Activated naive CD8-positive, alpha-beta T cell treated with anti-CD3 and anti-CD28 coated beads, Interleukin-2, amount 50 U/mL, for 24 hours (primary cell): ENCODE measurements at regions not wholly inside any gene's neighbourhood (a gene's known extent, or its start where the extent isn't known, plus 50 kb on each side); places are given as distances from the start of the nearest gene placed in this dataset.

Experiments
- ATAC-seq: fragments of 150-1000 bp; cut with Tn5 transposase; one replicate; pipeline ENCODE4 v1.10.0; 2021
- DNase-seq: peaks from one replicate; pipeline ENCODE4 v3.0.0; 2021
- H3K27ac Mint-ChIP-seq: one replicate; pipeline ENCODE4 v1.8.0; 2021; ENCODE audit warnings: mild to moderate bottlenecking, mixed read lengths
- H3K27me3 Mint-ChIP-seq: one replicate; pipeline ENCODE4 v1.8.0; 2021; ENCODE audit warnings: mixed read lengths
- H3K36me3 Mint-ChIP-seq: one replicate; pipeline ENCODE4 v1.8.0; 2021; ENCODE audit warnings: low read depth, mixed read lengths
- H3K4me1 Mint-ChIP-seq: one replicate; pipeline ENCODE4 v1.8.0; 2021; ENCODE audit warnings: mixed read lengths
- H3K4me3 Mint-ChIP-seq: one replicate; pipeline ENCODE4 v1.8.0; 2021; ENCODE audit warnings: mild to moderate bottlenecking, moderate library complexity, mixed read lengths
- H3K9me3 Mint-ChIP-seq: one replicate; pipeline ENCODE4 v1.8.0; 2021; ENCODE audit warnings: mixed read lengths

DNA sequence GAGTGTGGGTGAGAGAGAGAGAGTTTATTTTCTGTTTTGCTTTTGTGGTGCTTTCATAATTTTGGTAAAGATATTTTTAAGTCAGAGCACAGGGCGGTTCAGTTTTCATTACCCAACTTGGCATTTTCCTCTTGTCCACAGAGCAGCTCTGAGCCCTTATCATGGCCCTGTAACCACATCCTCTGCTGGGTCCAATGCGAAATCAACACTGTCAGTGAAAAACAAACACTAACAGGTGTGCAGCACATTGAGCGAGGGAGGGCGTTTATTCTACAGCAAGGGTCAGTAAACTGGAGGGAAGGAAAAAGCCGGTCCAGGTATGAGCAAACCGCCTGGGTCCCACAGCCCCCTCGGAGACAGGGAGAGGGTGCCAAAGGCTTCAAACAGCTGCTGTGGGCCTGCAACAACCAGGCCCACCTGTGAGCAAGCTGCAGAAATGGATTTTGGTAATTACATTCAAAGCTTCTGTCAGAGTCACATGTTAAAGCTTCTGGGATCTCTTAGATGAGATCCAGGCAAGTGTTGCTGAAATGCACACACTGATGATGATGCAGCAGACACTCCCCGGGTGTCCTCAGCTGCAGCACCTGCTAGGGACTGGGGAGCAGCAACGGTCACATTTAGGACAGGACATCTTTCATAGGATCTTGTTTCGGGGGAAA lies 132.7 kb upstream of the DYRK2 start:
- Mint-ChIP-seq H3K4me1 (peaks cover 38% of the 10 kb centered on the region), H3K4me3 (no peak overlapping the region), H3K9me3 (no peaks in the 10 kb centered on the region), H3K27ac (no peak overlapping the region), H3K36me3 (no peaks in the 10 kb centered on the region), H3K27me3 (no peaks in the 10 kb centered on the region)
- no peak for ATAC-seq
- no peak for DNase-seq

DNA sequence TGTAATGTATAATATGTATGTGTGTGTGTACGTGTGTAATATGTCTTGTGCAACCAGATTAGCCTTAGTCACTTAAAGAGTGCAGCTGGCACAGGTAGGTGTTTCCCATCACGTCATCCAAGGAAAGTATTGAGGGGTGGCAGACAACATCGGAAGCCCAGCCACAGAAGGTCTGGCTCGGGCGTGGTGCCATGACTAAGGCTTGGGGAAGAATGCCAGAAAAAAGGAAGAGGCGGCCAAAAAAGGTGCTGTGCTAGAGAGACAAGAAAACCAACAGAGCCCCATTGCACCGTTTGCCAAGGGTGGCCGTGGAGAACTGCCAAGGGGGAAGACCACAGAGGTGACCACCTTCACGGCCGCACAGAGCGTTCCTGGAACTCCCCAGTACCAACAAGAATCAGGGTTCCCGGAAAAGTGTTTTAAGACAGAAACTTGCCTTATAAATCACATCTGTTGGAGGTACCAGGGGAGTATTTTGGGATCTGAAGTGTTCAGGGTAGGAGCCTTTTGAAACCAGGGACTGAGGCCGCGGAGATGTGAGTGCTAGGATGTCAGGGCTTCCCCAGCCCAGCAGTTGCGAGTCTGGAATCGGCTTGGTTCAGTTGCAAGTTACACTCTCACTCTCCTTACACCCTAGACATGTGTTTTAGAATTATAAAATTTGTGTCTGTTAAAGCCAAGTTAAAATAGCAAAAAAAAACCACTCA lies 131.2 kb upstream of the DYRK2 start:
- Mint-ChIP-seq H3K27me3 (no peaks in the 10 kb centered on the region), H3K4me1 (peaks cover 32% of the 10 kb centered on the region), H3K36me3 (no peaks in the 10 kb centered on the region), H3K27ac (no peak overlapping the region), H3K4me3 (no peak overlapping the region), H3K9me3 (no peaks in the 10 kb centered on the region)
- DNase-seq (no peak), ATAC-seq (no peak)

DNA sequence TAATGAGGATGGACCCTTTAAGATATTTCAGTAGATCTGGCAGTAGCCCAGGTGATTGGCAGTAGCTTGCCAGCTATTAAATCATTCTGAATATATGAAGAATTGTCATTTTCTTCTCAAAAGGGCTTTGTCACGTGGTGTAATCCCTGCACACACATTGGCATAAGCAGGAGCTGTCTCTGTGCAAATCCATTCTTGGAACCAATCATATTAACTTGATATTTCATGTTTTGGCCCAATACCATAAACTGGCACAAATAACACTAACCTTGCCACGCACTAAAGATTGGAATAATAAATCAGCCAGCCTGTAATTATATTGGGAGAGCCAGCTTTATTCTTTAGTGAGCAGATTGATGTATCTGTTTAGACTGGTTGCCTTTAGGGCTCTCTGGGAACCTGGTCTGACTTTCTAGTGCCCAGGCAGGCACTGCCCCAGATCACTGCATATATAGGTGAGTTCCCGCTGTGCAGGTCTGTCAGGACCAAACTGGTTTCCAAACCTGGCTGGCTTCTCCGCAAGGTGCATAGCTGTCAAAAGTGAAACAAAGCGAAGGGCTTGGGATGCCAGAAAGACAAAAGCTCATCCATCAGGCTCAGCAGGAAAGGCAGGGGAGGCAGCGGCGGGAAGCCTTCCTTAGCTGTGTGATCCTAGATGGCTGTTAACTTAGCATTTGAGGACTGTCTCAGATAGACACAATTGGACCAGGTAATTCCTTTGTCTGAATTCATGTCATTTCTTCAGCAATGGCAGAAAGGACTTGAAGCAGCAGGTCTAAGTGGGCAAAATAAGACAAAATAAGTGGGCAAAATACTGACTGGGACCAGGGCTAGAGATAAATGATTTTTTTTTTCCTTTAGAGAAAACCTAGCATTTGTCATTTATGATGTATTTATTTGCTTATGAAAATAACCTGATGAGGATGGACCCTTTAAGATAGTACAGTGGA lies 128.8 kb upstream of the DYRK2 start:
- Mint-ChIP-seq H3K27me3 (no peaks in the 10 kb centered on the region), H3K27ac (no peak overlapping the region), H3K4me3 (no peak overlapping the region), H3K36me3 (no peaks in the 10 kb centered on the region), H3K4me1 (peaks cover 23% of the 10 kb centered on the region), H3K9me3 (no peaks in the 10 kb centered on the region)
- ATAC-seq (no peak), DNase-seq (no peak)

DNA sequence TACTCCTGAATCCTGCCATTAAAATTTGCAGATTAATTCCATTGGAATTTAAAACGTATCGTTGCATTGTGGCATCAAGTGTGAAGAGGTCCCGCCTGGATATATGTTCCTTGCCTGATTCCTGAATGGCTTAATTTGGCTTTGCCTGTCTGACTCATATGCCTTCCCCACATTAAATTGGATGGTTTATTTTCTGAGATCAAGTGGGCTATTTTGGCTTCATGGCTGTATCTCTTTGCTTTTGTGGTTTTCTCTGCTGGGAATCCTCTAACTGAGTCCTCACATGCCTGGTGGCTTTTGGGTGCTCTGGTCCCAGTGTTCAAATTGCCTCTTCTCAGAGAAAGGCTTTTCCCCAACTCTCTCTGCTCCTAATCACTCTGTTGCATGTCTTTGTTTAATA lies 127.9 kb upstream of the DYRK2 start:
- H3K27me3 Mint-ChIP-seq: no peaks in the 10 kb centered on the region

DNA sequence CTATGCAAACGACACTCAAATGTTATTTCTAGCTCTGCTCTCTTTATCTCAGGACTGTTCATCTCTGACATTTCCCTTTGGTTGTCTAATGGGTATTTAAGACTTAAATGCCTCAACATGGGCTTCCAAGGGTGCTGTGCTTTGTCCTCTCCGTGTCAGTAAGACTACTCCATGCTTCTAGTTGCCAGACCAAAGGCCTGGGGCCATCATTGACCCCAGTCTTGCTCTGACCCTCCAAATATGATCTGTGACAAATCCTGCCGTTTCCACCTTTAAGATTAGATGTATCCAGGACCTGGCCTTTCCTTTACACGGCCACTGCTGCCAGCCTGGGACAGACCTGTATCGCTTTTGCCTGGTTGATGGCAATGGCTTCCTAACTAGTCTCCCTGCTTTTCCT lies 126.3 kb upstream of the DYRK2 start:
- Mint-ChIP-seq H3K4me3 (no peak overlapping the region), H3K9me3 (no peaks in the 10 kb centered on the region), H3K27me3 (no peaks in the 10 kb centered on the region), H3K36me3 (no peaks in the 10 kb centered on the region), H3K4me1 (peaks cover 5% of the 10 kb centered on the region), H3K27ac (no peak overlapping the region)
- DNase-seq (no peak), ATAC-seq (no peak)

More for the DNA sequence above, 127.9 kb upstream of the DYRK2 start:
- Mint-ChIP-seq H3K27ac (no peak overlapping the region), H3K9me3 (no peaks in the 10 kb centered on the region), H3K36me3 (no peaks in the 10 kb centered on the region), H3K4me3 (no peak overlapping the region), H3K4me1 (peaks cover 15% of the 10 kb centered on the region)
- no peak for ATAC-seq
- no peak for DNase-seq

DNA sequence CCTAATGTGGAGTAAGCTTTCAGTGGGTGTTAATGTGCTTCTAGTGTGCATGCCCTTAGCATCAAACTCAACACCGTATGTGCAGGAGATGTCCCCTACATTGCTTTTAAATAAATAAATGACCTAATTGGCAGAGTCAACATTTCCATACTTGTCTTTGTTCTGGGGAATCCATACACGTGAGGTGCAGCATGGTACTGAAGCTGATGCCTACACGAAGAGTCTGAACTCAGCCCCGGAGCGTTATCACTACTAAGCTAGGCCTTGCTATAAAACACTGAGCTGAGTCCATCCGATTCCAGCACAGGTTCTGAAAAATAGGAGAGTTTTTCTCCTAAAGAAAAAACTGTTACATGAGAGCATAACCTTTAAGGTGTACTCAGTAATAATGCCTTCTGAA lies 125.0 kb upstream of the DYRK2 start:
- Mint-ChIP-seq H3K27me3 (no peaks in the 10 kb centered on the region), H3K9me3 (no peaks in the 10 kb centered on the region), H3K4me1 (peaks cover 5% of the 10 kb centered on the region), H3K36me3 (no peaks in the 10 kb centered on the region), H3K4me3 (no peak overlapping the region), H3K27ac (no peak overlapping the region)
- DNase-seq (no peak), ATAC-seq (no peak)

DNA sequence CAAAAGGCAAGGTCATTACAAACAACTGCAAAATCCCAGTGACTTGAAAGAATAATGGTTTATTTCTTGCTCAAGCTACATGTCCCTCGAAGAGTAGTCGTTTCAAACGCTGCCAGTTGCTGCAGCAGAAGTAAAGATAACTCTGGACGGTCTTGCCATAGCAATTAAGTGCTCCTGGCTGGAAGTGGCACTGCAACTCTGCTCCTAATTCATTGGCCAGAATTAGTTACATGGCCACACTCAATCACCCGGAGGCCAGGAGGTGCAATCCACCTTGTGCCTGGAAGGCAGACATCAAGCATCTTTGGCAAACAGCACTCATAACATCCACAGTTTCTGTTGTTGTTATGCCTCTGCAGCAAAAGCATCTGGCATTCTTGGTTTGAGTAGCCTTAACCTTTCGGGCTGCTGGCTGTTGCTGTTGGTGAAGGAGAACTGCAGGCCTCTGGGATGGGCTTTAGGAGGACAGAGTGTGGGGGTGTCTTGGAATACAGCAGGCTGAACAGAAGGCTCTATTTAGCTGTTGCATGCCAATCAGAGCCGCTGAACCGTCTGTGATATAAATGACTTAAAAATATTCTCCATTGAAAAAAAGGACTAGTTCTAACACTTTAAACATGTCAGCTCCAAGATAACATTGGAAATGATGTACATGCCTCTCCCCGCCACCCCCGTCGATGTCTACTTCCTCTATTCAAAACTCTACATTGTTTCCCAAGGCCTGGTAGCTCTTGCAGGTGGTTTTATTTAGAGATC lies 123.5 kb upstream of the DYRK2 start:
- ATAC-seq (no peak), DNase-seq (no peak)
- Mint-ChIP-seq H3K36me3 (no peaks in the 10 kb centered on the region), H3K4me3 (no peak overlapping the region), H3K4me1 (peaks cover 11% of the 10 kb centered on the region), H3K27me3 (no peaks in the 10 kb centered on the region), H3K9me3 (peaks cover 5% of the 10 kb centered on the region), H3K27ac (no peak overlapping the region)

- H3K27me3 Mint-ChIP-seq: no peaks in the 10 kb centered on the region
- H3K9me3 Mint-ChIP-seq: peaks cover 7% of the 10 kb centered on the region
- no peak overlapping the region for H3K4me3 Mint-ChIP-seq
- no peak for ATAC-seq
- no peak overlapping the region for H3K27ac Mint-ChIP-seq
- DNase-seq: no peak
- H3K4me1 Mint-ChIP-seq: peaks cover 11% of the 10 kb centered on the region
- no peaks in the 10 kb centered on the region for H3K36me3 Mint-ChIP-seq
Observed at GRCh38 chr12:67525617-67525884, 123.0 kb upstream of the DYRK2 start.

DNA sequence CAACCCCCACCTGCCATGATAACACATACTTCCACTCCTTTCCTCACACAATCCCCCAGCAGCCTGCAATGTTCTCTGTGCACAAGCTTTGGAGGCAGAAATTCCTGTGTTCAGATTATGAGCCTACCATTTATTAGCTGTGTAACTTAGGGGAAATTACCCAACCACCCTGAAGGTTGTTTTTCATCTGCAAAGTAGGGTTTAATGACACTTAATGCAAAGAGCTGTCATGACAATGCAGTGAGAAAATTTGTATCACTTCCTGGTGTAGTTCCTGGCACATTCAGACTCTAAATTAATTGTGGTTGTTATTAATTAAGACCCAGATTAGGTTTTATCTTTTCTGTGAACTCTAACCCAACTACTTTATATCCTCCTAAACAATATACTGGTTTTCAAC lies 122.4 kb upstream of the DYRK2 start:
- Mint-ChIP-seq H3K9me3 (peaks cover 11% of the 10 kb centered on the region), H3K27me3 (no peaks in the 10 kb centered on the region), H3K27ac (no peak overlapping the region), H3K4me1 (peaks cover 11% of the 10 kb centered on the region), H3K4me3 (no peak overlapping the region), H3K36me3 (no peaks in the 10 kb centered on the region)
- DNase-seq (no peak), ATAC-seq (no peak)

GRCh38 chr12:67531051-67531450 lies 117.5 kb upstream of the DYRK2 start:
- no peak overlapping the region for H3K27ac Mint-ChIP-seq
- no peaks in the 10 kb centered on the region for H3K36me3 Mint-ChIP-seq
- ATAC-seq (no peak), DNase-seq (no peak)
- H3K9me3 Mint-ChIP-seq: peaks cover 11% of the 10 kb centered on the region
- no peaks in the 10 kb centered on the region for H3K27me3 Mint-ChIP-seq
- peaks cover 9% of the 10 kb centered on the region for H3K4me1 Mint-ChIP-seq
- no peak overlapping the region for H3K4me3 Mint-ChIP-seq

DNA sequence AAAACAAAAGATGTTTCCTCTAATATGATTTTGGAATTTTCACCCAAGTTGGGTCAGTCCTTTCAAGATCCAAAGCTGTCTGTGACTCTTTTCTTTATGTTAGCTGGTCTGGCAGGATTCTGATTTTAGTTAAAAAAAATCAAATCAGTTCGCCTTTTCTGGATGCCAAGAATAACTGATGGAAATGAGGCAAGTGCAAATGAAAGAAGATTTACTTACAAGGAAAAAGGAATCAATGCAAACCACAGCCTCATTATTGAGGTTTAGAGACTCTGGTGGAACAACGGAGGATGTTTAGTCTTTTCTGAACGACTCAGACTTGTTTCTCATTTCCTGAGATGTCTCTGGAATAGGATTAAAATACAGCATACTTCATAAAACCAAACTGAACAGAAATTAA lies 117.0 kb upstream of the DYRK2 start:
- Mint-ChIP-seq H3K27ac (no peak overlapping the region), H3K4me3 (no peak overlapping the region), H3K9me3 (peaks cover 11% of the 10 kb centered on the region), H3K36me3 (no peaks in the 10 kb centered on the region), H3K4me1 (peaks cover 6% of the 10 kb centered on the region), H3K27me3 (no peaks in the 10 kb centered on the region)
- no peak for DNase-seq
- no peak for ATAC-seq

DNA sequence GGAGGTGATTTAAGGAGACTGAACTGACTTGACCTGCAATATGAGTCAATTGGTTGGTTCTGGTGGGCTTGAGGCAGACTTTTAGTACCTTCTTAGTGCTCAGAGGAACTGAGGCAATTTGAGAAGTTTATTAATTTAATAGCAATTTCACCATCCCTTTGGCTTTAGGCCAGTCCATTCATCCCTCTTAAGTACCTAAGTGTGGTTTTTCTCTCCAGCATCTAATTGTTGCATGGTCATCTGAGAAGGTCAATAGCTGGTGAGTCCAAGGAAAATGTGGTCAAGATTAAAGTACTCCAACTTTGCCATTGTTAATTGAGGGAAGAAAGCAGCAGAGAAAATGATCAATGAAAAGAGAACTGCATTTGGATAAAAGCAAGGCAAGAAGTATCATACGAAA lies 115.4 kb upstream of the DYRK2 start:
- Mint-ChIP-seq H3K4me3 (no peak overlapping the region), H3K4me1 (peaks cover 6% of the 10 kb centered on the region), H3K9me3 (peaks cover 11% of the 10 kb centered on the region), H3K27ac (no peak overlapping the region), H3K27me3 (no peaks in the 10 kb centered on the region), H3K36me3 (no peaks in the 10 kb centered on the region)
- ATAC-seq: no peak
- DNase-seq: no peak

DNA sequence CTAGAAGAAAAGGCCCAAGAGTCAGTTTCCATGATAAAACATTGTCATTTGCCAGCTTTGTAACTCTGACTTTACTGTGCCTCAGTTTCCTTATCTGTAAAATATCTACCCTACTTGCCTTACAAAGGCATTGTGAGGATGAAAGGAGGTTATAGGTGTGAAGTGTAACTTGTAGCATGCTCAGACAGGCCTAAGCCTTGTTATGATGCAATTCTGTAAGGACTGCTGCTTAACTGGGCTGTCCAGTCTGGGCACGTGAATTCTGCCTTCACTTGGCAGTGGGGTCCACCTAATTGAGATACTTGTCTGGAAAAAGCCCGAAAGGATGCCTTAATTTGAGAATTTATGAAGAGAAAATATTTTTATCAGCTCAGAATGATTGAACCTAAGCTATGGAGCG lies 114.5 kb upstream of the DYRK2 start:
- Mint-ChIP-seq H3K27me3 (no peaks in the 10 kb centered on the region), H3K36me3 (no peaks in the 10 kb centered on the region), H3K9me3 (peaks cover 11% of the 10 kb centered on the region), H3K4me3 (no peak overlapping the region), H3K4me1 (peaks cover 6% of the 10 kb centered on the region), H3K27ac (no peak overlapping the region)
- ATAC-seq (no peak), DNase-seq (no peak)

DNA sequence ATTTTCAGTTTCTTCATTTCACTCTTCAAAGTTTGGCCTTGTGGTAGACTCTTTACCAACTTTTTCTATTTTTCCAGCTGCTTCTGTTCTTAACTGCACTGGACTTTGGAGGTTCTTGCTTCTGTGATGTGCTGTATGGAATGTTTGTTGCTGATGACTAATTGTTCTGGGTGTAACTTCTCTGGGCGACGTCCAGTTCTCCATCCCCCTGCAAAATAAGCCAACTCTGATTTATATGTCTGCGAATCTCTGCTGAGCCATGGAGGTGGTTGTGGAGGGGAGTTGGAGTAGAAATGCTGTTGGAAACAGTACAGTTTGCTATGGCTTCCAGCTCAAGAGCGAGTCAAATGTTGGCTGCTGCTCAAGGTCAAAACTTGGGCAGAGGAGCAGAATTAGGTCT lies 113.9 kb upstream of the DYRK2 start:
- no peaks in the 10 kb centered on the region for H3K27me3 Mint-ChIP-seq
- H3K9me3 Mint-ChIP-seq: peaks cover 10% of the 10 kb centered on the region

More for the DNA sequence above, 113.9 kb upstream of the DYRK2 start:
- Mint-ChIP-seq H3K27ac (no peak overlapping the region), H3K36me3 (no peaks in the 10 kb centered on the region), H3K4me3 (no peak overlapping the region), H3K4me1 (no peaks in the 10 kb centered on the region)
- ATAC-seq (no peak), DNase-seq (no peak)
